ENCODE measurements at regions not wholly inside any gene's neighbourhood (a gene's known extent, or its start where the extent isn't known, plus 50 kb on each side); places are given as distances from the start of the nearest gene placed in this dataset.
"Not testable (repeated sequence)": the region's sequence is repeated elsewhere in the genome, so short reads cannot be mapped to it uniquely, and the experiment has no call there.

DNA sequence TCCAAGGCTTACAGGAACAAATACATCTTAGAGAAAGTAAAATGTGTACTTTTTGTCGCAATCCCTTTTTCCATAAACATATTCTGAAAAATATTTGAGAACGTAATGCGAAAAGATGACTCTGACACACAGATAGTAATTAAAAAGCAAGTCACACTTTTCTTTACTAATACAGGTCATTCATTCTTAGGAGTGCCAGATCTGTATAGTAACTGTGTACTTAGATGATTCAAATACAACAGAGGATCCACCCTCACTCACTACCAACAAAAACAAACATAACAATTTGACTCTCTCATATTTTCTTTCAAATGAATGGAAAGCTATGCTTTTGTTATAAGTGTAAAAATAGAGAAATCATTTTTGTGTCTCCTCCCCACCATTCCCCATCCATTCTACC is 795.4 kb downstream of the SLC6A15 start:
- no peak for DNase-seq

DNA sequence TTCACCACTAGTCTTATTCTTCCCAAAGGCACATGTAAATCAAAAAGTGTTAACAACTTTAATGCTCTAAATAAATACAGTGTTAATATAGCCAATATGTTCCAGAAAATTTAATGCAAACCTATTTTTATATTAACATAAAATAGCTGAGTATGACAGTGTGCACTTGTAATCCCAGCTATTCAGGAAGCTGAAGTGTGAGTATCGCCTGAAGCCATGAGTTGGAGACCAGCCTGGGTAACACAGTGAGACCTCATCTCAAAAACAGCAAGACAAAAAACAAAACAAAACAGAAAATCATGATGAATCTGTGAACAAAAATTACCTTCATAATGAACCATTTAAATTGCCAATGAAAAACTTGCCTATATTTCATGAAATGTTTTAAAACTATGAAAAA is 798.9 kb downstream of the SLC6A15 start:
- no peak for DNase-seq

DNA sequence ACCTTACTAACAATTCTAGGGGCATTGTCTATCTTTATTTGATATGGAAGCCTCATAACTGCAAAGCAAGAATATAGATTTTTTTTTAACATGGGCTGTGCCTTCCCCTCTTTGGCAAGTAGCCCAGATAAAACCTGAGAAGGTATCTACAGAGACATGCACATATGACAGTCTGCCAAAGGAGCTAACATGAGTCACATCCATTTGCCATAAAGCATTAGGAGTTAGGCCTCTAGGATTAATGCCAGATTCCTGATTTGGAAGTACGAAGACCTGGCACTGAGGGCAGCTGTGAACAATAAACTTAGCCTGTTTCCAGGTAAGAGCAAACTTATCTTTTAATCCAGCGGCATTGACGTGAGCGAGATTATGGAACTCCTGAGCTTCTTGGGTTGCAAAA is 808.7 kb downstream of the SLC6A15 start:
- DNase-seq = not testable (repeated sequence)

DNA sequence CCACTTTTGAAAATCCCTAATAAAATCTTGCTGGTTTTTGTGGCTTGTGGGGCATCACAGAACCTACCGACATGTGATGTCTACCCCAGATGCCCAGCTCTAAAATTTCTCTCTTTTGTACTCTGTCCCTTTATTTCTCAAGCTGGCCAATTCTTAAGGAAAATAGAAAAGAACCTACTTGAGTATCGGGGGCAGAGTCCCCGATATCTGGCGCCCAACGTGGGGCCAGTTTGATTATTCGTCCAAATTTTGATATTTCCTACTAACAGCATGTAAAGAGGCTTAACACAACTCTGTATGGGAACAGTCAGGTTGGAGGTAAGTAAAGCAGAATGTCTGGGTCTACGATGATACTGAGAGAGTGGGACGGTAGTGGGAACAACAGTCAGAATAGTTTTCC is 810.6 kb downstream of the SLC6A15 start:
- DNase-seq = not testable (repeated sequence)

DNA sequence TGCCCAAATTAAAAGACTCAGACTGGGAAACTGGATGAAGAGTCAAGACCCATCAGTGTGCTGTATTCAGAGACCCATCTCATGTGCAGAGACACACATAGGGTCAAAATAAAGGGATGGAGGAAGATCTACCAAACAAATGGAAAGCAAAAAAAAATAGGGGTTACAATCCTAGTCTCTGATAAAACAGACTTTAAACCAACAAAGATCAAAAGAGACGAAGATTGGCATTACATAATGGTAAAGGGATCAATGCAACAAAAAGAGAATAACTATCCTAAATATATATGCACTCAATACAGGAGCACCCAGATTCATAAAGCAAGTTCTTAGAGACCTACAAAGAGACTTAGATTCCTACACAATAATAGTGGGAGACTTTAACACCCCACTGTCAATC is 813.0 kb downstream of the SLC6A15 start:
- not testable (repeated sequence) for DNase-seq

DNA sequence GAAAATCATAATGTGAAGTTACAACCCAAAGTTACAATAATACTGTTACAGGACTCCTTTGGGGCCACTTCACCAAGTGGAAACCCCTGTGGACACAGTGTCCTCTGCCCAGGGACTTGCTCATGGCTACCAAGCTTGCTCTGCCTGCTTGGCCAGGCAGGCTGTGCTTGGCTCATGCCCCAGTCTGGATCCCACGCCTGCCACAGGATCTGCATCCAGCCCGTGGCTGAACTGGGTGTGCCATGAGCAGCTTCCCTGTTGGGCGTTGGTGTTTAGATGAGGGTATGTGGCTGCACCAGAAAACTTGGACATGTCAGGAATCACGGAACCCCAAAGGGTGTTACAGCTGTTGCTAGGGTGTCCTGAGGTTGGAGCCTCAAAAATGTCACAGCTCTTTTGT is 820.9 kb downstream of the SLC6A15 start:
- DNase-seq = no peak

DNA sequence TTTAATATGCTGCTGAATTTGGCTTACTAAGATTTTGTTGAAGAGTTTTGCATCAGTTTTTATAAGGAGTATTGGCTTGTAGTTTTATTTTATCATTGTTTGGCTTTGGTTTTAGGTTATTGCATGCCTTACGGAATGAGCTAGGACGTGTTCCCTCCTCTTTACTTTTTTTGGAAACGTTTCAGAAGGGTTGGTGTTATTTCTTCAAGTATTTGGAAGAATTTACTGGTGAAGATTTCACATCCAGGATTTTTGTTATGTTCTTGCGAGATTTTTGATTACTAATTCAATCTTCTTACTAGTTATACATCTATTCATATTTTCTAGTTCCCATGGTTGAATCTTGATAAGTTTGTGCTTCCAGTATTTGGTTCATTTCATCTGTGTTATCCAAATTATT is 823.2 kb downstream of the SLC6A15 start:
- DNase-seq = no peak

DNA sequence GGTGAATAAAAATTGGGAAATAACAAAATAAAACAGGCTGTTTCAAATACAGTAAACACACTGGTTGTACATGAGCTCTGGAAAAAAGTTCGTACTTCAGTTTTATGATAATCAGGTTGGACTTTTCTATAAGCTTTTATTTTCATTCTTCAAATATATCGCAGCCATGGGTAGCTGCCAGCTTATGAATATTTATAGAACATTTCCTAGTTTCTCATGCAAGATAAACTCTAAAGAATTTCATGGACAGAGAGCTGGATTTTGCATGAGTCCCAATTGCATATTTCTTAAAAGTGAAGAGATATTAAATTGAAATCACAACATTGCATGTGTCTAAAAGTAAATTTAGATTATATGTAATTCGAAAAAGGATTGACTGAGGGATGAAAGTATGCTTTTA is 827.6 kb downstream of the SLC6A15 start:
- no peak for DNase-seq

DNA sequence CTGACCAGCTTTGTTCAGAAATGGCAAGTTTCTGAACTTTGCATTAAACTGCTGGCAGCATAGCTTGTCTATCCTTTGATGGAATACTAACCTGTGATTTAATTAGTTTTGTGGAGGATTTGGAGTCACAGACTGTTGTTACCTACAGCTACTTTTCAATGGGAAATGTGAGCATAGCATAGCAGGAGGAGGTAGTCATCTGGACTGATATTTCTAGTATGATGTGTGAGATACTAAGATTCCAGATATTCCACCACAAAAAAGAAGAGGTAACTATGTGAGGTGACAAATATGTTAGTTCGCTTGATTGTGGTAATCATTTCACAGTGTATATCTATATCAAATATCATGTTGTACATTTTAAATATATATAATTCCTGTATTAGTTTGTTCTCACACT is 833.0 kb downstream of the SLC6A15 start:
- DNase-seq = no peak

DNA sequence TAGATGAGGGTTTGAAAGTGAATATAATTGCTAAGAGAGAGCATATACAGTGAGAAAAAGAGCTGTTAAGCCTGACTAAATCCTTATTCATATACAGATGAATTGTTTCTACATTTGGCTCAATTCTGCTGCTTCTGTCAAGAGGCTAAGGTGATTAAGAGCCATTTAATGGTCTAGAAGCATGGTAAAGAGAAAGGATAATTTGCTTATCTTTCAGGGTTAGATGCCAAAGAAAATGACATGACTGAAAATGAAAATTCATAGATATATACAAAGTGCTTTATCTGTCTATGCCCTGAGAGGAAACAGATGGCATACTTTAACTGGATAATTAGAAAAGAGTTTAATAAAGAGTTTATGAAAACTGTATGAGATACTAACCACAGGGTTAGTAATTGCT is 834.9 kb downstream of the SLC6A15 start:
- DNase-seq = no peak

DNA sequence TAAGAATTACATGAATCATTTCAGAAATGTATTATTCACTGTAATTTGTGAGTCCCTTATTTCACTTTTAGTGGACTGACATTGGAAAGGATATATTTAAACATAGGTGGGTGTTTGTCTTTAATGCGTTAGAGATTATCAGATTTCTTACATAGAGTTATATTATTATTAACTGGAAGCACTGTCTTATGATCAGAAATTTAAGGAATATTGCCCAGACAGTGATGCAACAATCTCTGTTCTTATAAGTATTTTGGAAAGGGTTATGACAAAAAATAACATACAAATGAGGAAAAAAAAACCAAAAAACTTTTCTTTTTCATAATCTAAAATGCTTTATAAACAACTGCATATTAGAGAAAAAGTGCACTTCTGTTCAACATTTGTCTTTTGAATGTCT is 836.6 kb downstream of the SLC6A15 start:
- DNase-seq = no peak

DNA sequence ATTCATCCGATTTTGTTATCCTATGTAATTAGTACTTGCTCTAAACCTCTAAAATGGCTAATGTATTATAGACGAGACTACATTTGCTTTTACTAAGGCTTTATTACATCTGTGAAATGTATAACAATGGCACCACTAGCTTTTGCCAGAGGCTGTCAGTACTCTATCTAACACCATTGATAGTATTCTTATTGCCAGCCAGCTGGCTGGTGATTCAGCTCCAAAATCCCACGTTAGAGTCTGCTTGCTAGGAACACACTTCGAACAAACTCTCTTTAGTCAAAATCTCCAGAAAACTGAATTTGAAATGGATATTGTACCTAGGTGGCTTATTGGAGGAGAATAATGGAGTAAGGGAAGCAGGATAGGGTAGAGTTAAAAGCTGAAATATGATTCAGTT is 839.2 kb downstream of the SLC6A15 start:
- no peak for DNase-seq

DNA sequence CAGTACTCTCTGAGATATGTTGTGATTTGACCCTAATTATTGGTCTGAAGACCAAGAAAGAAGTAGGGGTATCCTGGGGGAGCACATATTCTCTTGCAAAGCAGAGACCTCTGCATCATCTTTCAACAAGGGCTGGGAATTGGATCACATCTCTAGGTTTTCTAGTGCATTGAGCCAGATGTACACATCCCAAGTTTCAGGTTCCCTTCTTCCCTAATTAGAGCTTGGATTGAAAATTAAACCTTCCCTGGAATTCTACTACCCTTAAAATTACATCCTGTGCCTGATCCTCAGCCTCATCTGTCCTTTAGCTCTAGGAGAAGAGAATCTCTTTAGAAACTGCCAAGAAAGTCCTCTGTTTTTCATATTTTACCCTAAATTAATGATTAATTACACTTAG is 839.6 kb downstream of the SLC6A15 start:
- no peak for DNase-seq

DNA sequence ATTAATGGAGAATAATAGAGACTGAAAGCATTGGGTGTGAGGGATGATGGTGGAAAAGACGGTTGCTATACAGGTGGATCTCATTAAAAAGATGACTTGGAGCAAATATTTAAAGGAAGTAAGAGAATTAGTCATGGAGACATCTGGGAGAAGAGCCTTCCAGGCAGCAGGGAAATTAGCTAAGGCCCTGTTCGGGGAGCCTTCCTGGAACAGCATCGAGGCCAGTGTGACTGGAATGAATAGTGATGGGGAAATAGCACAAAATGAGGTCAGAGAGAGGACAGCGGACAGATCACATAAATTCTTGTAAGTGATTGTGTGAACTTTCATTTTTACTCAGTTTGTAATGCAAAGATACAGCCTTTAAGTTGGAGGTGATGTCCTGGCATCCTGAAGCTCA is 842.3 kb downstream of the SLC6A15 start:
- no peak for DNase-seq

DNA sequence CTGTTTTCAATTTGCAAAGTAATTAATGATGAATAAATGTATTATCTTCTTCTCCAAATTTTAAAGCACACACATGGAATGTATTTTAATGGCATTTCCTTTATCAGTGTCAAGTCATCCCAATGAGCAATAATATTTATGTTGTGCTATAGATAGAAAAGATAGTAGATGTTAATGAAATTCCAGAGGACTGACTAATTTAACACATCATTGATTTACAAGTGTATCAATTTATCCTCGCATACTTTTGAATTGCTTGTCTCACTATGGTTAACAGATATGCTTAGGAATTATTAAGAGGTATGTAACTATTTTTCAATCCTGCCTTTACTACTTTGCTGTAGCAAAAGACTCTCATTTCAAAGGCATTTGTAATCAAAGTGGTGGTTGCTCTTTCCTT is 842.9 kb downstream of the SLC6A15 start:
- no peak for DNase-seq

DNA sequence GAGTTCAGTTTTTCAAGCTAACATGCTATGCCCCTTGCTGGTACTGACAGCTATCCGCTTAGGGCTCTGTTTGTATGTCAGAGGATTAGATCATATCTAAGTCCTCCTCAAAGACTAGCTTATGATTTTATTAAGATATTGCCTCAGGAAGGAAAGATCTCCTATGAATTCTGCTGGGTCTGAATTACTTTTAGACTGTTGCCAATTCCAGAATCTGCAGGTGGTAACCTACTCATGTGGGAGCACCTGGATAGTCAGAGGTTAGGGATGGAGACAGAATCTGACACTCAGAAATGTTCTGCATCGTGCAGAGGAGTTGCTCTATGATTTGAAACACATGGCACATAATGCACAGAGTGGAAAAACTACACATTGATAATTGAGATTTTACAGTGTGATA is 843.4 kb downstream of the SLC6A15 start:
- no peak for DNase-seq

DNA sequence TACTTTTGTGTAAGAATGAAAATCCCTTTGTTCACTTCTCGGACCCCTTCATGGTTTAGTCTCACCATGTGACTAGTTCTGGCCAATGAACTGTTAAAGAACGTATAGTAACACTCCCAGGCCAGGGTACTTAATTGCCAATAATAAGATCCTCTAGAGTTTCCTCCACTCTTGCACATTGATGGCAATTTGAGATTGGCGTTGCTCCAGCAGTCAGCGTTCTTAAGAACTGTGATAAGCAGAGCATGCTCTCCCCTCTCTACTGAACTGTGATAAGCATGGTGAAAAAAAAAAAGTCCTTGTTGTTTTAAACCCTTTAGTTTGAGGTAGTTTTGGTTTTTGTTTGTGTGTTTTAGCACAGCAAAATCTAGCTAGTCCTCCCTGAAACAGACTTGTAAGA is 854.5 kb downstream of the SLC6A15 start:
- no peak for DNase-seq

DNA sequence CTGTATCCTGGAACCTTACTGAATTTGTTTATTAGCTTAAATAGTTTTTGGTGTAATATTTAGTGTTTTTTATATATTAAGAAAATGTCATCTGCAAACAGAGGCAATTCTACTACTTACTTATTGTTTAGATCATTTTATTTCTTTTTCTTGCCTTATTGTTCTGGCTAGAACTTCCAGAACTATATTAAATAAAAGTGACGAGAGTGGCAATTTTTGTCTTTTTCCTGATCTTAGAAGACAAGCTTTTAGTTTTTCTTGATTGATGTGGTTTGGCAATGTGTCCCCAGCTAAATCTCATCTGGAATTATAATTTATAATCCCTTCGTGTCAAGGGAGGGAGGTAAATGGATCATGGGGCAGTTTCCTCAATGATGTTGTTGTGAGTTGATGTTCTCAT is 857.8 kb downstream of the SLC6A15 start:
- DNase-seq = no peak

DNA sequence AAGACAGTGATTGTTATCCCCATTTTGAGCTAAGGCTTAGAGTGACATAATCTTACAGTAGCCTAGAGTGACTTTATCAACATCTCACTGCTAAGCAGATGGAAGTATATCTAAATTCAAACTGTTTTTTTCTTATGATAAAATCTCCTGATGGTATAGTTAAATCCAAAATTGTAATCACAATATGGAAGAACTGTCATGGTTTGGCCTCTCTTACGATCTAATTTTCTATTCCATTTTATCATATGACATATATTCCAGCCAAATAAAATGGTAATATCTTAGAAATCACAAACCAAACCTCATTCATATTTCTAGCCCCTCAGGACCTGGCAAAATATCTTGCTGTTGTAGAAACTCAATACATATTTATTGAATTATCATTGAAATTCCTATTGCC is 864.7 kb downstream of the SLC6A15 start:
- DNase-seq = no peak

DNA sequence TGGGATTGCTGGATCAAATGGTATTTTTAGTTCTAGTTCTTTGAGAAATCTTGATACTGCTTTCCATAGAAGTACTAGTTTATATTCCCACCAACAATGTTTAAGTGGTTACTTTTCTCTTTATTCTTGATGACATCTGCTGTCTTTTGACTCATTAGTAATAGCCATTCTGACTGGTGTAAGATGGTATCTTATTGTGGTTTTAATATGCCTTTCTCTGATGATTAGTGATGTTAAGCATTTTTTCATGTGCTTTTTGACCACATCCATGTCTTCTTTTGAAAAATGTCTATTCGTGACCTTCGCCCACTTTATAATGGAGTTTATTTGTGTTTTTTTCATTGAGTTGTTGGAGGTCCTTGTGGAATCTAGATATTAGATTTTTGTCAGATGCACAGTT is 865.7 kb downstream of the SLC6A15 start:
- no peak for DNase-seq

DNA sequence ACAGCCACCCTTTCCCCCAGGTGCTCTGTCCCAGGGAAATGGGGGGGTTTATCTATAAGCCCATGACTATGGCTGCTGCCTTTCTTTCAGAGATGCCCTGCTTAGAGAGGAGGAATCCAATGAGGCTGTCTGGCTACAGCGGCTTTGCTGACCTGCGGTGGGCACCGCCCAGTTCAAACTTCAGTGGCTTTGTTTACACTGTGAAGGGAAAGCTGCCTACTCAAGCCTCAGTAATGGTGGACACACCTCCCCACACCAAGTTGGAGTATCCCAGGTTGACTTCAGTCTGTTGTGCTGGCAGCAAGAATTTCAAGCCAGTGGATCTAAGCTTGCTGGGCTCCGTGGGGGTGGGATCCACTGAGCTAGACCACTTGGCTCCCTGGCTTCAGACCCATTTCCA is 869.2 kb downstream of the SLC6A15 start:
- DNase-seq = no peak

DNA sequence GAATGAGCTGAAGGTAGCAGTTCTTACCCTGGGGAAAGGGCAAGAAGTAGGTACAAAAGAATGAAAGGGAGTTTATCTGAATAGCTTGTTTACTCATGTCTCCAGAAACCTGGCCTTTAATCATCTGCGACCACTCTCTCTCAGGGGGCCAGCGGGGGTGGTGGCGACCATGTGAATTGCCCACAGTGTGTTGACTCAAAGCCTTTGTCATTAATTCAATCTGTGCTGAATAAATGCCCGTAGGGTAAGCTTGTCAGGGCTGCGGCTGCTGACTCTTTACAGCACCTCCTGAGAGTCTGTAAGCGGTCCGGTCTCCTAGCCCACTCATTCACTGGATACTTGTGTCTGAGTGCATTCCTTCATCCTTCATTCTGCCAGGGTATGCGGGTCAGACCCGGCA is 874.4 kb downstream of the SLC6A15 start:
- no peak for DNase-seq

DNA sequence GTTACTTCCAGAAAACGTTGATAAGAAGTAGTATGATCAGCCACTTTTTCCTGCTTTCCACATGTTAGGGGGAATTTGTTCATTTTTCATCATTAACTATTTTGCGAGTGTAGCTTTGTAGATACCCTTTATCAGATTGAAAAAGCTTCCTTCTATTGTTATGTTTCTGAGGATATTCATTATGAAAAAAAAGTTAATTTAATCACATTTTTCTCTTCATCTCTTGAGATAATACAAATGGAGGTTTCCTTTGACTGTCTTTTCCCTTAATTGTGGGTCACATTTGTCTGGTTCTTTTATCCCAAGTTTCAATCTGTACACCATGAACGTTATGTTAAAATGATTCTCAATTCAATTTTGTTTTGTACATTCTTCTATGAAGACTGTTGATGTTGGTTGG is 875.7 kb downstream of the SLC6A15 start:
- DNase-seq = no peak

DNA sequence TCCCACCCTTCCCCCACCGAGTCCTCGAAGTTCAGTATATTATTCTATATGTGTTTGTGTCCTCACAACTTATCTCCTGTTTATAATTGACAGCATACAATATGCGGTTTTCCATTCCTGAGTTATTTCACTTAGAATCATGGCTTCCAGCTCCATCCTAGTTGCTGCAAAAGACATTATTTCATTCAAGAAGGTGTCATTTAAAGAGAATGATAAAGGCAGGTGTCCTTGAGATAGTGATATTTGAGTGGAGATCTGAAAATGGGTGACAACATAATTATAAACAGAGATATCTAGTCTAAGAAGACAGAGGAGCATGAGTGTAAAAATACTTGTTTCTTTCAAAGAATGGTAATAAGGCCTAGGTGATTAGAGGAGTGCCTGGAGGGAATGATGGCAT is 876.8 kb downstream of the SLC6A15 start:
- no peak for DNase-seq

DNA sequence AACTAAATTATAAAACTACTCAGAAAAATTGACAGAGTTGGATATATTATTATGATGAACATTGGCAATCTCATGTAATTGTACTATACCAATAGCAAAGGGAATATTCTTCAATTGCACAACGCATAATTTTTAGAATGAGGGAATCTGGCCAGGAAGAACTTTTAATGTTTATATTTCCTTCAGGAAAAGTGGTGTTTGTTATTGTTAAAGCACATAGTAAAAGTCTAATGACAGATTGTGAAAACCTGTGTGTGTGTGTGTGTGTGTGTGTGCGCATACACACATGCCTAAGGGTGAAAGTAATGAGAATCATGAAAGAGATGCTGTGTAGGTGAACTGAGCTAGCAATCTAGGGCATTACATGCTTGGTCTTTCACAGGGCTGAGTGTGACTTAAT is 877.7 kb downstream of the SLC6A15 start:
- no peak for DNase-seq

DNA sequence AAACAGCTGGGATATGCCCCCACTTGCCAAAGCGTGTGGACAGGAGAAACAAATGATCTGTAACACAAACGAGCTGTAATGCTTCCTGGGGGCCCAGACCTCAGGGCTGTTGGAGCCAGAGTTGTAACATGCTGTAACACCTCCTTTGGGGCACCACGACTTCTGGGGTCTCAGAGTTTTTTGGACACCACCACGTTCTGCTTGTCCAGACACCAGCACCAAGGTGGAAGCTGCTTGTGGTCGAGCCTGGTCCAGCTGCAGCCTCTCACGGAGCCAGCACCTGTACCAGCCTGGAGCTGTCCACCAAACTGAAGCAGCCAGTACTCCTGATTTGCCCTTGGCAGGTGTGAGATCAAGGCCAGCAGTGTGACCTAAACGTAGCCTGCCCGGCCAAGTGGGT is 879.4 kb downstream of the SLC6A15 start:
- DNase-seq = no peak

Measured in activated CD4-positive, alpha-beta T cell treated with anti-CD3 and anti-CD28 coated beads, Interleukin-2, amount 50 U/mL, for 48 hours (primary cell).